ENCODE measurements at regions not wholly inside any gene's neighbourhood (a gene's known extent, or its start where the extent isn't known, plus 50 kb on each side); places are given as distances from the start of the nearest gene placed in this dataset.

- TF ChIP-seq, protein P1, sequence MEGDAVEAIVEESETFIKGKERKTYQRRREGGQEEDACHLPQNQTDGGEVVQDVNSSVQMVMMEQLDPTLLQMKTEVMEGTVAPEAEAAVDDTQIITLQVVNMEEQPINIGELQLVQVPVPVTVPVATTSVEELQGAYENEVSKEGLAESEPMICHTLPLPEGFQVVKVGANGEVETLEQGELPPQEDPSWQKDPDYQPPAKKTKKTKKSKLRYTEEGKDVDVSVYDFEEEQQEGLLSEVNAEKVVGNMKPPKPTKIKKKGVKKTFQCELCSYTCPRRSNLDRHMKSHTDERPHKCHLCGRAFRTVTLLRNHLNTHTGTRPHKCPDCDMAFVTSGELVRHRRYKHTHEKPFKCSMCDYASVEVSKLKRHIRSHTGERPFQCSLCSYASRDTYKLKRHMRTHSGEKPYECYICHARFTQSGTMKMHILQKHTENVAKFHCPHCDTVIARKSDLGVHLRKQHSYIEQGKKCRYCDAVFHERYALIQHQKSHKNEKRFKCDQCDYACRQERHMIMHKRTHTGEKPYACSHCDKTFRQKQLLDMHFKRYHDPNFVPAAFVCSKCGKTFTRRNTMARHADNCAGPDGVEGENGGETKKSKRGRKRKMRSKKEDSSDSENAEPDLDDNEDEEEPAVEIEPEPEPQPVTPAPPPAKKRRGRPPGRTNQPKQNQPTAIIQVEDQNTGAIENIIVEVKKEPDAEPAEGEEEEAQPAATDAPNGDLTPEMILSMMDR (IDR thresholded peaks at IDR 0.05; ENCODE audit: insufficient read depth, low read depth, low read length): no peak
- no peak for TF ChIP-seq EZH2 (IDR thresholded peaks at IDR 0.05; ENCODE audit: insufficient read depth, low read length)
Measured at GRCh38 chr6:147007441-147007840, 196.8 kb upstream of the STXBP5 start.
